ENCODE measurements at regions not wholly inside any gene's neighbourhood (a gene's known extent, or its start where the extent isn't known, plus 50 kb on each side); places are given as distances from the start of the nearest gene placed in this dataset.
"Not testable (repeated sequence)": the region's sequence is repeated elsewhere in the genome, so short reads cannot be mapped to it uniquely, and the experiment has no call there.

GRCh38 chr7:76711648-76712047 is 84.6 kb upstream of the POMZP3 start:
- H3K27ac Mint-ChIP-seq (ENCODE audit: unreplicated experiment); H3K4me1 Mint-ChIP-seq; DNase-seq (ENCODE audit: low read depth, low spot score); H3K27me3 Mint-ChIP-seq (ENCODE audit: low read depth); H3K4me3 Mint-ChIP-seq: not testable (repeated sequence)
- H3K36me3 Mint-ChIP-seq (ENCODE audit: low read depth): peaks cover 11% of the 10 kb centered on the region
- peaks cover 12% of the 10 kb centered on the region for H3K9me3 Mint-ChIP-seq

- not testable (repeated sequence) for H3K4me3 Mint-ChIP-seq; H3K4me1 Mint-ChIP-seq; H3K27ac Mint-ChIP-seq (ENCODE audit: unreplicated experiment); H3K27me3 Mint-ChIP-seq (ENCODE audit: low read depth); H3K9me3 Mint-ChIP-seq; DNase-seq (ENCODE audit: low read depth, low spot score); H3K36me3 Mint-ChIP-seq (ENCODE audit: low read depth)
Measured at GRCh38 chr7:76709703-76710102, 82.6 kb upstream of the POMZP3 start.

- H3K4me1 Mint-ChIP-seq; H3K27ac Mint-ChIP-seq (ENCODE audit: unreplicated experiment); DNase-seq (ENCODE audit: low read depth, low spot score); H3K36me3 Mint-ChIP-seq (ENCODE audit: low read depth); H3K27me3 Mint-ChIP-seq (ENCODE audit: low read depth); H3K4me3 Mint-ChIP-seq; H3K9me3 Mint-ChIP-seq: not testable (repeated sequence)
Measured at GRCh38 chr7:76708446-76708845, 81.4 kb upstream of the POMZP3 start.

- not testable (repeated sequence) for H3K27me3 Mint-ChIP-seq (ENCODE audit: low read depth); H3K4me1 Mint-ChIP-seq; H3K36me3 Mint-ChIP-seq (ENCODE audit: low read depth); H3K9me3 Mint-ChIP-seq; H3K4me3 Mint-ChIP-seq; DNase-seq (ENCODE audit: low read depth, low spot score); H3K27ac Mint-ChIP-seq (ENCODE audit: unreplicated experiment)
Measured at GRCh38 chr7:76703815-76704214, 76.7 kb upstream of the POMZP3 start.

- H3K9me3 Mint-ChIP-seq; H3K27ac Mint-ChIP-seq (ENCODE audit: unreplicated experiment): not testable (repeated sequence)
Measured at GRCh38 chr7:76686277-76686676, 59.2 kb upstream of the POMZP3 start.

GRCh38 chr7:76684737-76685136 is 57.7 kb upstream of the POMZP3 start:
- not testable (repeated sequence) for H3K27ac Mint-ChIP-seq (ENCODE audit: unreplicated experiment); H3K27me3 Mint-ChIP-seq (ENCODE audit: low read depth); DNase-seq (ENCODE audit: low read depth, low spot score); H3K4me3 Mint-ChIP-seq; H3K36me3 Mint-ChIP-seq (ENCODE audit: low read depth); H3K9me3 Mint-ChIP-seq; H3K4me1 Mint-ChIP-seq

More at GRCh38 chr7:76686277-76686676, 59.2 kb upstream of the POMZP3 start:
- H3K36me3 Mint-ChIP-seq (ENCODE audit: low read depth); DNase-seq (ENCODE audit: low read depth, low spot score); H3K4me3 Mint-ChIP-seq; H3K4me1 Mint-ChIP-seq; H3K27me3 Mint-ChIP-seq (ENCODE audit: low read depth): not testable (repeated sequence)

- not testable (repeated sequence) for H3K9me3 Mint-ChIP-seq; H3K4me1 Mint-ChIP-seq; H3K27ac Mint-ChIP-seq (ENCODE audit: unreplicated experiment); H3K27me3 Mint-ChIP-seq (ENCODE audit: low read depth); H3K36me3 Mint-ChIP-seq (ENCODE audit: low read depth); H3K4me3 Mint-ChIP-seq; DNase-seq (ENCODE audit: low read depth, low spot score)
Measured at GRCh38 chr7:76683631-76684030, 56.6 kb upstream of the POMZP3 start.

- not testable (repeated sequence) for DNase-seq (ENCODE audit: low read depth, low spot score); H3K27ac Mint-ChIP-seq (ENCODE audit: unreplicated experiment); H3K36me3 Mint-ChIP-seq (ENCODE audit: low read depth); H3K4me3 Mint-ChIP-seq; H3K4me1 Mint-ChIP-seq; H3K27me3 Mint-ChIP-seq (ENCODE audit: low read depth); H3K9me3 Mint-ChIP-seq
Measured at GRCh38 chr7:76681810-76682209, 54.7 kb upstream of the POMZP3 start.

GRCh38 chr7:76679174-76679573 is 52.1 kb upstream of the POMZP3 start:
- not testable (repeated sequence) for H3K27me3 Mint-ChIP-seq (ENCODE audit: low read depth); H3K36me3 Mint-ChIP-seq (ENCODE audit: low read depth); H3K4me1 Mint-ChIP-seq; H3K4me3 Mint-ChIP-seq; H3K27ac Mint-ChIP-seq (ENCODE audit: unreplicated experiment); H3K9me3 Mint-ChIP-seq; DNase-seq (ENCODE audit: low read depth, low spot score)

GRCh38 chr7:76678500-76678899 is 51.4 kb upstream of the POMZP3 start:
- not testable (repeated sequence) for H3K27me3 Mint-ChIP-seq (ENCODE audit: low read depth); H3K27ac Mint-ChIP-seq (ENCODE audit: unreplicated experiment); H3K36me3 Mint-ChIP-seq (ENCODE audit: low read depth); H3K9me3 Mint-ChIP-seq; DNase-seq (ENCODE audit: low read depth, low spot score); H3K4me3 Mint-ChIP-seq; H3K4me1 Mint-ChIP-seq

GRCh38 chr7:76676890-76677289 is 49.8 kb upstream of the POMZP3 start:
- H3K27ac Mint-ChIP-seq (ENCODE audit: unreplicated experiment); H3K9me3 Mint-ChIP-seq; H3K4me1 Mint-ChIP-seq; H3K4me3 Mint-ChIP-seq; H3K36me3 Mint-ChIP-seq (ENCODE audit: low read depth); H3K27me3 Mint-ChIP-seq (ENCODE audit: low read depth); DNase-seq (ENCODE audit: low read depth, low spot score): not testable (repeated sequence)

Data from neural crest cell (in vitro differentiated cells).